Astrocyte (in vitro differentiated cells and primary cell): ENCODE measurements at regions not wholly inside any gene's neighbourhood (a gene's known extent, or its start where the extent isn't known, plus 50 kb on each side); places are given as distances from the start of the nearest gene placed in this dataset.

Source experiments
- DNase-seq: peaks from one replicate; pipeline ENCODE4 v3.0.0-alpha.2; 2010; ENCODE audit warnings: low read depth
- FAIRE-seq: peaks from 2 replicates; lab custom pipeline; 2011; peaks lifted over from hg19 to GRCh38; lab: Jason Lieb, UNC
- H2AFZ ChIP-seq: 2 replicates; pipeline ENCODE4 v1.6.0; 2012; ENCODE audit warnings: low read depth, low read length, inconsistent platforms
- H3K27ac ChIP-seq: 2 replicates; pipeline ENCODE4 v1.5.1; 2011; ENCODE audit warnings: low read depth, low read length, inconsistent platforms
- H3K27me3 ChIP-seq: 2 replicates; pipeline ENCODE4 v1.6.0; 2011; ENCODE audit warnings: low read length, inconsistent platforms; ENCODE audit not compliant: insufficient read depth
- H3K36me3 ChIP-seq: 2 replicates; pipeline ENCODE4 v1.5.1; 2011; ENCODE audit warnings: low read length, inconsistent platforms; ENCODE audit not compliant: insufficient read depth
- H3K4me1 ChIP-seq: 2 replicates; pipeline ENCODE4 v1.5.1; 2011; ENCODE audit warnings: low read length, inconsistent platforms; ENCODE audit not compliant: insufficient read depth
- H3K4me2 ChIP-seq: 2 replicates; pipeline ENCODE4 v1.6.0; 2012; ENCODE audit warnings: low read length, inconsistent platforms
- H3K4me3 ChIP-seq: 2 replicates; pipeline ENCODE4 v1.5.1; 2011; ENCODE audit warnings: low read depth, mild to moderate bottlenecking, low read length, inconsistent platforms; ENCODE audit not compliant: insufficient read depth
- H3K79me2 ChIP-seq: 2 replicates; pipeline ENCODE4 v1.6.0; 2012; ENCODE audit warnings: mild to moderate bottlenecking, low read length, inconsistent platforms; ENCODE audit not compliant: insufficient read depth
- H3K9ac ChIP-seq: 2 replicates; pipeline ENCODE4 v1.6.0; 2012; ENCODE audit warnings: mild to moderate bottlenecking, low read length, inconsistent platforms
- H3K9me3 ChIP-seq: 2 replicates; pipeline ENCODE4 v1.5.1; 2012; ENCODE audit warnings: low read depth, mild to moderate bottlenecking, low read length, inconsistent platforms; ENCODE audit not compliant: insufficient read depth
- H4K20me1 ChIP-seq: 2 replicates; pipeline ENCODE4 v1.6.0; 2012; ENCODE audit warnings: low read length, inconsistent platforms; ENCODE audit not compliant: insufficient read depth
- H3K27ac Mint-ChIP-seq: one replicate; pipeline ENCODE4 v1.8.0; 2021; ENCODE audit warnings: mild to moderate bottlenecking, mixed read lengths; ENCODE audit not compliant: unreplicated experiment
- H3K27me3 Mint-ChIP-seq: one replicate; pipeline ENCODE4 v1.8.0; 2021; ENCODE audit warnings: low read depth, mixed read lengths; ENCODE audit not compliant: unreplicated experiment
- H3K36me3 Mint-ChIP-seq: one replicate; pipeline ENCODE4 v1.8.0; 2021; ENCODE audit warnings: low read depth, mixed read lengths; ENCODE audit not compliant: unreplicated experiment
- H3K4me1 Mint-ChIP-seq: one replicate; pipeline ENCODE4 v1.8.0; 2021; ENCODE audit warnings: low read depth, mixed read lengths; ENCODE audit not compliant: unreplicated experiment
- H3K4me3 Mint-ChIP-seq: one replicate; pipeline ENCODE4 v1.8.0; 2021; ENCODE audit warnings: mild to moderate bottlenecking, moderate library complexity, mixed read lengths; ENCODE audit not compliant: unreplicated experiment
- H3K9me3 Mint-ChIP-seq: one replicate; pipeline ENCODE4 v1.8.0; 2021; ENCODE audit warnings: mild to moderate bottlenecking, mixed read lengths; ENCODE audit not compliant: unreplicated experiment
- CTCF ChIP-seq: IDR thresholded peaks from 2 replicates; pipeline ENCODE4 v1.5.1; 2011; ENCODE audit warnings: low read depth, mild to moderate bottlenecking, inconsistent platforms, low read length, moderate library complexity; ENCODE audit not compliant: insufficient read depth
- EZH2 ChIP-seq: IDR thresholded peaks from 2 replicates; pipeline ENCODE4 v1.6.1; 2012; ENCODE audit warnings: mild to moderate bottlenecking, low read length, inconsistent platforms; ENCODE audit not compliant: insufficient read depth

GRCh38 chr6:100153636-100154275, 159.7 kb upstream of the MCHR2 start:
- Histone ChIP-seq H3K4me3 (no peak overlapping the region), H3K27me3 (peaks cover 3% of the 10 kb centered on the region), H3K9ac (no peak overlapping the region), H3K79me2 (no peaks in the 10 kb centered on the region), H3K36me3 (no peaks in the 10 kb centered on the region), H3K4me1 (no peaks in the 10 kb centered on the region), H3K9me3 (no peaks in the 10 kb centered on the region), H3K27ac (no peak overlapping the region), H3K4me2 (no peak overlapping the region), H4K20me1 (no peaks in the 10 kb centered on the region), H2AFZ (no peak overlapping the region)
- Mint-ChIP-seq H3K9me3 (peaks cover 4% of the 10 kb centered on the region), H3K36me3 (no peaks in the 10 kb centered on the region), H3K4me1 (no peaks in the 10 kb centered on the region), H3K4me3 (no peak overlapping the region), H3K27ac (no peak overlapping the region), H3K27me3 (no peaks in the 10 kb centered on the region)
- DNase-seq (no peak), FAIRE-seq (peak; percentile 17)
- TF ChIP-seq CTCF (no peak), EZH2 (no peak)

GRCh38 chr6:100152201-100152600, 158.2 kb upstream of the MCHR2 start:
- Histone ChIP-seq H2AFZ (no peak overlapping the region), H3K79me2 (no peaks in the 10 kb centered on the region), H4K20me1 (no peaks in the 10 kb centered on the region), H3K27ac (no peak overlapping the region), H3K27me3 (peaks cover 3% of the 10 kb centered on the region), H3K4me3 (no peak overlapping the region), H3K4me1 (no peaks in the 10 kb centered on the region), H3K9ac (no peak overlapping the region), H3K4me2 (no peak overlapping the region), H3K36me3 (no peaks in the 10 kb centered on the region), H3K9me3 (no peaks in the 10 kb centered on the region)
- no peaks in the 10 kb centered on the region for H3K27me3 Mint-ChIP-seq
- H3K4me3 Mint-ChIP-seq = no peak overlapping the region
- DNase-seq (no peak), FAIRE-seq (no peak)
- peaks cover 4% of the 10 kb centered on the region for H3K9me3 Mint-ChIP-seq
- H3K36me3 Mint-ChIP-seq = no peaks in the 10 kb centered on the region
- H3K27ac Mint-ChIP-seq = no peak overlapping the region
- no peak for TF ChIP-seq CTCF
- TF ChIP-seq EZH2 = no peak
- H3K4me1 Mint-ChIP-seq = no peaks in the 10 kb centered on the region

- Mint-ChIP-seq H3K4me3 (no peak overlapping the region), H3K36me3 (no peaks in the 10 kb centered on the region), H3K27me3 (no peaks in the 10 kb centered on the region), H3K9me3 (no peaks in the 10 kb centered on the region), H3K4me1 (no peaks in the 10 kb centered on the region), H3K27ac (no peak overlapping the region)
- Histone ChIP-seq H4K20me1 (no peaks in the 10 kb centered on the region), H3K4me1 (no peaks in the 10 kb centered on the region), H3K36me3 (no peaks in the 10 kb centered on the region), H2AFZ (no peak overlapping the region), H3K4me2 (no peak overlapping the region), H3K4me3 (no peak overlapping the region), H3K27ac (no peak overlapping the region), H3K27me3 (no peaks in the 10 kb centered on the region), H3K9ac (no peak overlapping the region), H3K79me2 (no peaks in the 10 kb centered on the region), H3K9me3 (no peaks in the 10 kb centered on the region)
- TF ChIP-seq CTCF (no peak), EZH2 (no peak)
- no peak for DNase-seq
- FAIRE-seq = no peak
Observed at GRCh38 chr6:100144991-100145390, 151.0 kb upstream of the MCHR2 start.
